ENCODE measurements at regions not wholly inside any gene's neighbourhood (a gene's known extent, or its start where the extent isn't known, plus 50 kb on each side); places are given as distances from the start of the nearest gene placed in this dataset.

DNA sequence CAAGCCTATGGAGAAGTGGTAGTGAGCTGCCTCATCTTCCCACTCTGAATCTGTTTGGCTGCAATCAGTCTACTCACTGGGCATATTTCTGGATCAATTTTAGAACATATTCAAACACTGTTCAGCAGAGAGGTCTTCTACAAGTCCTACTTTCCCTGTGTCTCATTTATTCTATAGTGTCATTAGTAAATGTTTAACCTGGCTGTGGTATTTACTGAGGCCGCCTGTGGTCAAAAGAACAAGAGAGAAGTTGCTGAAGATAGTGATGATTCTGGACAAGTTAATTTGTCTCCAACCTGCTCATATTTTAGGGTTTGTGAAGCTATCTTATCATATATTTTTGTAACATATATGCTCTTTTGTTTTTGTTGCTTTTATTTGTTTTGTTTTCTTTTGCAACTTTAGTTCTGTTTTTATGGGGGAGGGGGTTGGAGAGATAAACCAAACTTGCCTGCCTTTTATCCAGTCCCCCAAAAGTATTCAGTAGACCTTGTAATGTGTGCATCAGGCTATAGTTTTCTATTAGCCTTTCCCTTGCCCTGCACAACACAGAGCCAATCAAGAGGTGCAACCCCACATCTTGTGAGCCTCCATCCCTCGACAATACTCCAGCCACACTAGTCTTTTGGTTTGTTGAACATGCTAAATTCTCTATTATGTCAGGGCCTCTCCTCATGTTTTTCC lies 362.8 kb upstream of the MBL2 start:
- Histone ChIP-seq H3K79me2 (ENCODE audit: insufficient read depth, low read length) (no peaks in the 10 kb centered on the region), H4K20me1 (ENCODE audit: insufficient read depth) (no peaks in the 10 kb centered on the region), H3K4me2 (ENCODE audit: low read length) (no peak overlapping the region), H3K9me2 (ENCODE audit: insufficient read depth) (no peaks in the 10 kb centered on the region), H3K27ac (ENCODE audit: low read depth, low read length) (no peak overlapping the region), H2AFZ (ENCODE audit: low read depth, low read length, poor library complexity, severe bottlenecking) (no peak overlapping the region), H3K4me1 (ENCODE audit: control insufficient read depth in 1 of 2, insufficient read depth in 2 of 2, low read length in 2 of 2) (no peaks in the 10 kb centered on the region), H3K4me3 (replicated peaks in 1 of 2; ENCODE audit: low read depth in 1 of 2, low read length in 2 of 2) (no peak overlapping the region), H3K9ac (ENCODE audit: low read length) (no peak overlapping the region), H3K9me3 (ENCODE audit: control insufficient read depth in 1 of 2, insufficient read depth in 1 of 2, low read depth in 1 of 2, low read length in 2 of 2) (peaks cover 0 to 21% of the 10 kb centered on the region in 2 experiments; a peak in 2 of 4 replicates), H3K27me3 (ENCODE audit: insufficient read depth, low read length) (no peaks in the 10 kb centered on the region), H3K36me3 (ENCODE audit: control insufficient read depth in 1 of 2, insufficient read depth in 2 of 2, low read length in 2 of 2) (no peaks in the 10 kb centered on the region)
- ChIA-PET CTCF (no interaction called here), RAD21 (ENCODE audit: low non-redundant PET in 1 of 2, low total read pairs in 2 of 2, uncharacterized antibody in 2 of 2, unreplicated experiment in 2 of 2) (no interaction called here), POLR2A (no interaction called here)
- TF ChIP-seq TCF7L2 (IDR thresholded peaks at IDR 0.05; ENCODE audit: borderline replicate concordance, extremely low read depth, insufficient read depth, insufficient read length) (no peak), CBX3 (IDR thresholded peaks at IDR 0.05; ENCODE audit: low read depth) (no peak), POLR2AphosphoS5 (IDR thresholded peaks at IDR 0.05; ENCODE audit: low read depth, low read length) (no peak), RAD21 (IDR thresholded peaks at IDR 0.05; ENCODE audit: low read depth) (no peak), SRF (IDR thresholded peaks at IDR 0.05; ENCODE audit: low read depth) (no peak), ELF1 (IDR thresholded peaks at IDR 0.05; ENCODE audit: borderline replicate concordance, low read depth) (no peak)
- TF ChIP-seq, protein P1, sequence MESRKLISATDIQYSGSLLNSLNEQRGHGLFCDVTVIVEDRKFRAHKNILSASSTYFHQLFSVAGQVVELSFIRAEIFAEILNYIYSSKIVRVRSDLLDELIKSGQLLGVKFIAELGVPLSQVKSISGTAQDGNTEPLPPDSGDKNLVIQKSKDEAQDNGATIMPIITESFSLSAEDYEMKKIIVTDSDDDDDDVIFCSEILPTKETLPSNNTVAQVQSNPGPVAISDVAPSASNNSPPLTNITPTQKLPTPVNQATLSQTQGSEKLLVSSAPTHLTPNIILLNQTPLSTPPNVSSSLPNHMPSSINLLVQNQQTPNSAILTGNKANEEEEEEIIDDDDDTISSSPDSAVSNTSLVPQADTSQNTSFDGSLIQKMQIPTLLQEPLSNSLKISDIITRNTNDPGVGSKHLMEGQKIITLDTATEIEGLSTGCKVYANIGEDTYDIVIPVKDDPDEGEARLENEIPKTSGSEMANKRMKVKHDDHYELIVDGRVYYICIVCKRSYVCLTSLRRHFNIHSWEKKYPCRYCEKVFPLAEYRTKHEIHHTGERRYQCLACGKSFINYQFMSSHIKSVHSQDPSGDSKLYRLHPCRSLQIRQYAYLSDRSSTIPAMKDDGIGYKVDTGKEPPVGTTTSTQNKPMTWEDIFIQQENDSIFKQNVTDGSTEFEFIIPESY (IDR thresholded peaks at IDR 0.05; ENCODE audit: extremely low read depth, insufficient replicate concordance, low read length), result no peak
- no TSS peak for BruUV-seq (replicated peaks)
- DNase-seq (ENCODE audit: low read depth, low spot score) (no peak), ATAC-seq (no peak)
- intact Hi-C loops (cut with micrococcal nuclease), result no loop called here

- no peaks in the 10 kb centered on the region for H4K20me1 ChIP-seq (ENCODE audit: insufficient read depth)
- ChIA-PET POLR2A (no interaction called here), RAD21 (ENCODE audit: low non-redundant PET in 1 of 2, low total read pairs in 2 of 2, uncharacterized antibody in 2 of 2, unreplicated experiment in 2 of 2) (no interaction called here), CTCF (no interaction called here)
- no peak overlapping the region for H3K4me2 ChIP-seq (ENCODE audit: low read length)
- H3K9me2 ChIP-seq (ENCODE audit: insufficient read depth), result no peaks in the 10 kb centered on the region
- H3K4me3 ChIP-seq (replicated peaks in 1 of 2; ENCODE audit: low read depth in 1 of 2, low read length in 2 of 2), result no peak overlapping the region
- ATAC-seq (no peak), DNase-seq (ENCODE audit: low read depth, low spot score) (no peak)
- TF ChIP-seq, protein P2, sequence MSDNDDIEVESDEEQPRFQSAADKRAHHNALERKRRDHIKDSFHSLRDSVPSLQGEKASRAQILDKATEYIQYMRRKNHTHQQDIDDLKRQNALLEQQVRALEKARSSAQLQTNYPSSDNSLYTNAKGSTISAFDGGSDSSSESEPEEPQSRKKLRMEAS (IDR thresholded peaks at IDR 0.05), result no peak
- TF ChIP-seq EZH2phosphoT487 (IDR thresholded peaks at IDR 0.05; ENCODE audit: borderline replicate concordance), result no peak
- no peak for TF ChIP-seq JUND (IDR thresholded peaks at IDR 0.05)
- TF ChIP-seq POLR2A (IDR thresholded peaks at IDR 0.05; ENCODE audit: borderline replicate concordance, extremely low read depth, insufficient read depth, insufficient read length), result no peak
- no peak for TF ChIP-seq RAD21 (IDR thresholded peaks at IDR 0.05; ENCODE audit: low read depth)
- TF ChIP-seq EZH2 (IDR thresholded peaks at IDR 0.05), result no peak
- peaks cover 0 to 21% of the 10 kb centered on the region in 2 experiments; a peak in 2 of 4 replicates for H3K9me3 ChIP-seq (ENCODE audit: control insufficient read depth in 1 of 2, insufficient read depth in 1 of 2, low read depth in 1 of 2, low read length in 2 of 2)
- H3K4me1 ChIP-seq (ENCODE audit: control insufficient read depth in 1 of 2, insufficient read depth in 2 of 2, low read length in 2 of 2), result no peaks in the 10 kb centered on the region
- H3K27me3 ChIP-seq (ENCODE audit: insufficient read depth, low read length), result no peaks in the 10 kb centered on the region
- H3K27ac ChIP-seq (ENCODE audit: low read depth, low read length), result no peak overlapping the region
- H3K9ac ChIP-seq (ENCODE audit: low read length), result no peak overlapping the region
- no TSS peak for BruUV-seq (replicated peaks)
- no peak overlapping the region for H2AFZ ChIP-seq (ENCODE audit: low read depth, low read length, poor library complexity, severe bottlenecking)
- H3K36me3 ChIP-seq (ENCODE audit: control insufficient read depth in 1 of 2, insufficient read depth in 2 of 2, low read length in 2 of 2), result no peaks in the 10 kb centered on the region
- no peaks in the 10 kb centered on the region for H3K79me2 ChIP-seq (ENCODE audit: insufficient read depth, low read length)
- intact Hi-C loops (cut with micrococcal nuclease), result no loop called here
Measured at GRCh38 chr10:53134050-53134449, 361.5 kb upstream of the MBL2 start.
